Prostate gland (tissue), 2 donors: ENCODE measurements at regions not wholly inside any gene's neighbourhood (a gene's known extent, or its start where the extent isn't known, plus 50 kb on each side); places are given as distances from the start of the nearest gene placed in this dataset.
"Not testable (repeated sequence)": the region's sequence is repeated elsewhere in the genome, so short reads cannot be mapped to it uniquely, and the experiment has no call there.

ENCODE experiments used
- DNase-seq: peaks from one replicate; pipeline ENCODE4 v3.0.0-alpha.2; 2019; ENCODE audit warnings: low spot score
- H3K27ac ChIP-seq, 2 donors: fragments of 200-600 bp; sonication (generic); 2 replicates each; pipeline ENCODE4 v1.5.1; 2017 to 2019
- H3K27me3 ChIP-seq: fragments of 200-600 bp; sonication (generic); replicated peaks from 2 replicates; pipeline ENCODE4 v1.5.1; 2019; ENCODE audit not compliant: insufficient read depth
- H3K36me3 ChIP-seq, 2 donors: fragments of 200-600 bp; sonication (generic); 1 replicate in 1 of 2; 2 replicates in 1 of 2; pipeline versions ENCODE4 v1.5.1 to v1.8.1; 2017 to 2019
- H3K4me1 ChIP-seq: fragments of 200-600 bp; sonication (generic); replicated peaks from 2 replicates; pipeline ENCODE4 v1.5.1; 2019
- H3K4me3 ChIP-seq, 2 donors: fragments of 200-600 bp; sonication (generic); 2 replicates each; pipeline ENCODE4 v1.5.1; 2017 to 2019
- H3K9me3 ChIP-seq: fragments of 200-600 bp; sonication (generic); 2 replicates; pipeline ENCODE4 v1.5.1; 2017
- POLR2A ChIP-seq: fragments of 450-650 bp; IDR thresholded peaks from one replicate; pipeline ENCODE4 v1.6.1; 2016; ENCODE audit warnings: antibody characterized with exemption, mild to moderate bottlenecking
- POLR2AphosphoS5 ChIP-seq: sonication (generic); formaldehyde crosslinking; IDR thresholded peaks from one replicate; pipeline ENCODE4 v1.6.1; 2017; ENCODE audit warnings: antibody characterized with exemption
- WGBS: methylation state at CpG from one replicate; pipeline ENCODE4 v1.1.5; 2018; 5-methylcytosine and 5-hydroxymethylcytosine counted together
- intact Hi-C: fragments of 100-400 bp; cut with DNase I; formaldehyde crosslinking; loops from one replicate; pipeline ENCODE4 v1.14.2; 2022
- TF ChIP-seq, protein P1 (sequence below), 4 experiments: fragments of 200-600 bp in 2 of 4; fragments of 450-650 bp in 2 of 4; sonication (generic) in 2 of 4; IDR thresholded peaks; 1 replicate in 3 of 4; 2 replicates in 1 of 4; pipeline ENCODE4 v1.5.1; 2016 to 2019; ENCODE audit warnings: antibody characterized with exemption in 4 of 4, mild to moderate bottlenecking in 2 of 4, moderate library complexity in 2 of 4

DNA sequence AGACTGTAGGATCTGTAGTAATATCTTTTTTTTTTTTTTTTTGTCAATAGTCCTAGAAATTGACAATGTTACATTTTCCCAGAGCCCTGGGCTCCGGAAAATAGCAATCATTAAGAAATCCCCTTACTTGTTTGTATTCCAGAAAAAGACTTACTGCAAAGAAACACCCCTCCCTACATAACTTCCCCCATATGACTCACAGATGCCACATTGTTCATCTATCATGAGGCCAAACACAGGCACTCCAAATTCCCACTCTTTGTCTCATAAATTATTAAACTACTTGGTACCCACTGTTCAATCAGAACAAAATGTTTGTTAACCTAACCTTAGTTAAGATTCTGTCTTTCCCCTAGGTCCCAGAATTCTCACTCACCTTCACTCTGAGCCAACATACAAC lies 53.5 kb downstream of the TEX51 start:
- Histone ChIP-seq H3K4me1 (no peaks in the 10 kb centered on the region), H3K27ac (no peak overlapping the region), H3K36me3 (no peaks in the 10 kb centered on the region), H3K4me3 (no peak overlapping the region), H3K9me3 (no peaks in the 10 kb centered on the region), H3K27me3 (no peaks in the 10 kb centered on the region)
- 74% methylated on average over 1 of the region's 1 CpG for WGBS
- TF ChIP-seq POLR2AphosphoS5 (no peak), POLR2A (no peak)
- TF ChIP-seq, protein P1, sequence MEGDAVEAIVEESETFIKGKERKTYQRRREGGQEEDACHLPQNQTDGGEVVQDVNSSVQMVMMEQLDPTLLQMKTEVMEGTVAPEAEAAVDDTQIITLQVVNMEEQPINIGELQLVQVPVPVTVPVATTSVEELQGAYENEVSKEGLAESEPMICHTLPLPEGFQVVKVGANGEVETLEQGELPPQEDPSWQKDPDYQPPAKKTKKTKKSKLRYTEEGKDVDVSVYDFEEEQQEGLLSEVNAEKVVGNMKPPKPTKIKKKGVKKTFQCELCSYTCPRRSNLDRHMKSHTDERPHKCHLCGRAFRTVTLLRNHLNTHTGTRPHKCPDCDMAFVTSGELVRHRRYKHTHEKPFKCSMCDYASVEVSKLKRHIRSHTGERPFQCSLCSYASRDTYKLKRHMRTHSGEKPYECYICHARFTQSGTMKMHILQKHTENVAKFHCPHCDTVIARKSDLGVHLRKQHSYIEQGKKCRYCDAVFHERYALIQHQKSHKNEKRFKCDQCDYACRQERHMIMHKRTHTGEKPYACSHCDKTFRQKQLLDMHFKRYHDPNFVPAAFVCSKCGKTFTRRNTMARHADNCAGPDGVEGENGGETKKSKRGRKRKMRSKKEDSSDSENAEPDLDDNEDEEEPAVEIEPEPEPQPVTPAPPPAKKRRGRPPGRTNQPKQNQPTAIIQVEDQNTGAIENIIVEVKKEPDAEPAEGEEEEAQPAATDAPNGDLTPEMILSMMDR (IDR thresholded peaks at IDR 0.05): no peak
- no peak for DNase-seq
- intact Hi-C loops: no loop called here

DNA sequence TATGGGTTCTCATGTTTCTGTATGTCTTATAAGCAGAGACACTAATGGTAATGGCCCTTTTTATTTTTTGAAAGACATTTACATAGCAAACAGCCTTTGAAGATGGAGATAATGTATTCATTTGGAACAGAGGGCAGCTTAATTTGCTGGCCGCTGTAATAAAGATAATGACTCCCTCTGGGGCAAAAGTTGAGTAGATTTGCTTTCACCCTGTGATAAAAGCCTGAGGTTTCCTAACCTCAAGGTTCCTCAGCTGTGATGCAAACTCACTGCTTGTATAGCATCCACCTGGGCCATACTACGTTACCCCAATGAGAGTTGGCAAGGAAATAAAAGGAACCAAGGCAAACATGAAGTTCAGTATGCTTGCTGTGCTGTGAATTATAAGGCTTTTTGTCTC lies 54.8 kb downstream of the TEX51 start:
- Histone ChIP-seq H3K4me1 (no peaks in the 10 kb centered on the region), H3K27ac (no peak overlapping the region), H3K4me3 (no peak overlapping the region), H3K27me3 (no peaks in the 10 kb centered on the region), H3K36me3 (no peaks in the 10 kb centered on the region), H3K9me3 (no peaks in the 10 kb centered on the region)
- no peak for TF ChIP-seq POLR2A
- TF ChIP-seq, protein P1 (IDR thresholded peaks at IDR 0.05): no peak
- no peak for TF ChIP-seq POLR2AphosphoS5
- intact Hi-C loops: no loop called here
- 32% methylated on average over 2 of the region's 2 CpGs for WGBS
- no peak for DNase-seq

DNA sequence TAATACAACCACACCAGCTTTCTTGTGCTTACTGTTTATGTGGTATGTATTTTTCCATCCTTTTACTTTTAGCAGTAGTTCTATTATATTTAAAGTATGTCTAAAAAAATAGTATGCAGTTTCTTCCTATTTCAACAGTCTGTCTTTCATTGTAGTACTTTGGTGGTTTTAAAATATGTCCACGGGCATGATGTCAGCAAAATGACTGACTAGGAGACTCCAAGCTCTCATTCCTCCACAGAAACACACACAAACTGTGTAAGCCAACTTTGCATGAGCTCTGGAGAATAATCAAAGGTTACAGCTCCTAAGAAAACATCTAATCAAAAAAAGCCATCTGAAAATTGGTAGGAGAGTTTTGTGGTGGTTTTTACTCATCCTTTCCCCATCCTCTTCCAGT lies 56.1 kb downstream of the TEX51 start:
- TF ChIP-seq, protein P1 (IDR thresholded peaks at IDR 0.05): no peak
- TF ChIP-seq POLR2A (no peak), POLR2AphosphoS5 (no peak)
- Histone ChIP-seq H3K9me3 (no peaks in the 10 kb centered on the region), H3K27ac (no peak overlapping the region), H3K4me3 (no peak overlapping the region), H3K27me3 (no peaks in the 10 kb centered on the region), H3K4me1 (no peaks in the 10 kb centered on the region), H3K36me3 (no peaks in the 10 kb centered on the region)
- intact Hi-C loops: no loop called here
- DNase-seq: no peak
- WGBS: 74% methylated on average over 1 of the region's 1 CpG

DNA sequence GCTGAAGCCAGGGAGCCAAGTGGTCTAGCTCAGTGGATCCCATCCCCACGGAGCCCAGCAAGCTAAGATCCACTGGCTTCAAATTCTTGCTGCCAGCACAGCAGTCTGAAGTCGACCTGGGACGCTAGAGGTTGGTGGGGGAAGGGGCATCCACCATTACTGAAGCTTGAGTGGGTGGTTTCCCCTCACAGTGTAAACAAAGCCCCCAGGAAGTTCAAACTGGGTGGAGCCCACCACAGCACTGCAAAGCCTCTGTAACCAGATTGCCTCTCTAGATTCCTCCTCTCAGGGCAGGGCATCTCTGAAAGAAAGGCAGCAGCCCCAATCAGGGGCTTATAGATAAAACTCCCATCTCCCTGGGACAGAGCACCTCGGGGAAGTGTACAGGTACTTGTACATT lies 58.1 kb downstream of the TEX51 start:
- H3K27me3 ChIP-seq, H3K27ac ChIP-seq, DNase-seq, H3K9me3 ChIP-seq, H3K4me3 ChIP-seq, H3K4me1 ChIP-seq, H3K36me3 ChIP-seq, intact Hi-C loops: not testable (repeated sequence)
- 40% methylated on average over 4 of the region's 4 CpGs for WGBS

DNA sequence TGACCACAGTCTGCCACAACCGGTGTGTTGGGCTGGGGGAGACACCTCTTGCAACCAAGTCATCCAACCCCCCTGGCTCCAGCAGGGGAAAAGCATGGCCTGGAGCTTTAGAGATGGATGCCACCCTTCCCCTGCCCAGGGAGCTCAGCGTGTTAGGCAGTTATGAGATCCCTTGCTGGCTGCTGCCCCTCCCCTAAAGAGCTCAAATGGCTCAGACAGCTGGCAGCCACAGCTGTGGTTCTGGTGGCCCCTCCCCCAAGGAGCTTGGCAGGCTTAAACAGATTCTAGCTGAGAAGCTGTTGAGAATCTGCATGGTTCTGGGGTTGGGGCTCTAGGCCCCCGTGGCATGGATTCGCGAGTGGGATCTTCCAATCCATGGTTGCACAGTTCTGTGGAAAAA lies 64.7 kb downstream of the TEX51 start:
- intact Hi-C loops: no loop called here
- H3K4me3 ChIP-seq: no peak overlapping the region
- H3K27ac ChIP-seq: no peak overlapping the region
- WGBS: 74% methylated on average over 5 of the region's 5 CpGs
- TF ChIP-seq POLR2A: no peak
- TF ChIP-seq POLR2AphosphoS5: no peak
- TF ChIP-seq, protein P1 (IDR thresholded peaks at IDR 0.05): no peak
- no peaks in the 10 kb centered on the region for H3K9me3 ChIP-seq
- H3K4me1 ChIP-seq: no peaks in the 10 kb centered on the region
- no peak for DNase-seq
- H3K36me3 ChIP-seq: no peaks in the 10 kb centered on the region
- H3K27me3 ChIP-seq: no peaks in the 10 kb centered on the region

DNA sequence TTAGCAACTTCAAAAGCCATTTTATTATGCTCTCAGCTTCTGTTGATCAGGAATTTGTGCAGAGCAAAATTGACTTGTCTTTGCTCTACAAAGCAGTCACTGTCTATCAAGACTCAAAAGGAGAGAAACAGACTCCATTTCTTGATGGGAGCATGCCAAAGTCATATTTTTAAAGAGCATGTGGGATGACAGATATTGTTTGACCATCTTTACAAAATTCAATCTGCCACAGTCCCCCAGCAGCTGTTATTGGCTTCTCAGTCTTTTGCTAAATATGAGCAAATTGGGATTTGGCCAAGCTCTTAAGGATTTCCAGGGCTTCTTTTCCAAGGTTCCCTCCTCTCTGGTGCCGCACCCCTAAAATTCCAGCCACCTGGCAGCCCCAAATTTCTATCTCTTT lies 67.9 kb downstream of the TEX51 start:
- WGBS: 96% methylated on average over 1 of the region's 1 CpG

More for the DNA sequence above, 67.9 kb downstream of the TEX51 start:
- H3K4me1 ChIP-seq: no peaks in the 10 kb centered on the region
- intact Hi-C loops: no loop called here
- no peak overlapping the region for H3K27ac ChIP-seq
- no peak overlapping the region for H3K4me3 ChIP-seq
- H3K27me3 ChIP-seq: no peaks in the 10 kb centered on the region
- H3K36me3 ChIP-seq: no peaks in the 10 kb centered on the region
- DNase-seq: no peak
- TF ChIP-seq POLR2AphosphoS5 (no peak), POLR2A (no peak)
- TF ChIP-seq, protein P1 (IDR thresholded peaks at IDR 0.05): no peak
- H3K9me3 ChIP-seq: no peaks in the 10 kb centered on the region
